PC-9 (cell line): ENCODE measurements at regions not wholly inside any gene's neighbourhood (a gene's known extent, or its start where the extent isn't known, plus 50 kb on each side); places are given as distances from the start of the nearest gene placed in this dataset.
"Not testable (repeated sequence)": the region's sequence is repeated elsewhere in the genome, so short reads cannot be mapped to it uniquely, and the experiment has no call there.

ENCODE experiments used
- EZH2 ChIP-seq: fragments of 200-600 bp; sonication (generic); IDR thresholded peaks from 2 replicates; pipeline ENCODE4 v1.8.0; 2017; ENCODE audit warnings: antibody characterized with exemption, low read depth
- TF ChIP-seq, protein P1 (sequence below): fragments of 200-600 bp; sonication (generic); conservative IDR thresholded peaks from 2 replicates; pipeline ENCODE4 v1.6.1; 2017; ENCODE audit warnings: mixed run types, antibody characterized with exemption, mild to moderate bottlenecking, moderate library complexity

DNA sequence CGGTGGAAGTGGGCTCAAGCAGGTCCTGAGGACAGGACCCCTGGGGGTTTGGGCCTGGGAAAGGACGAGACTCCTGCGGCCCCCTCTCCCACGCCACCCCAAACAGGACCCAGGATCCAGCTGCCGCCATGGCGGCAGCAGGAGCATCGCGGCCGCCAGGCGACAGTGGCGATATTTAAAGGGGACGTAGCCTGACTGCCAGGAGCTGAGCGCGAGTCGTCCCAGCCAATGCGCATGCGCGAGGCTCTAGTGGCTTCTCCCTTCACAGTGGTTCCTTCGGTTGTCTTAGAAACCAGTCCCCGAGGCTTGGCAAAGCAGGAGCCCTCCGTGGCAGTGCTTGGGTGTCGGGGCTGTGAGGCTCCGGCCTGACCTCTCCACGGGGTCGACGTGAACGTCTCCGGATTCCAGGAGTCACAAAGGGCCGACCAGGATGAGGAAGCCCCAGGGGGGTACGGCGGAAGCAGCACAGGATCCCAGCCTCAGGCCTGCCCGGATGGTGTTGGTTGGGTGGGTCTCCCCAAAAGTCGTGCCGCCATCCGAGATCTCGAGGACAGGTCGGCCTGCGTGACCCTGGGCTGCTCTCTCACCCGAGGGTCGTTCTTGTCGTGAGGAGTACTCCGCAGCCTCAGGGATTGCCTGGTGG lies 668.0 kb downstream of the SPATA31A7 start:
- not testable (repeated sequence) for TF ChIP-seq EZH2
- TF ChIP-seq, protein P1, sequence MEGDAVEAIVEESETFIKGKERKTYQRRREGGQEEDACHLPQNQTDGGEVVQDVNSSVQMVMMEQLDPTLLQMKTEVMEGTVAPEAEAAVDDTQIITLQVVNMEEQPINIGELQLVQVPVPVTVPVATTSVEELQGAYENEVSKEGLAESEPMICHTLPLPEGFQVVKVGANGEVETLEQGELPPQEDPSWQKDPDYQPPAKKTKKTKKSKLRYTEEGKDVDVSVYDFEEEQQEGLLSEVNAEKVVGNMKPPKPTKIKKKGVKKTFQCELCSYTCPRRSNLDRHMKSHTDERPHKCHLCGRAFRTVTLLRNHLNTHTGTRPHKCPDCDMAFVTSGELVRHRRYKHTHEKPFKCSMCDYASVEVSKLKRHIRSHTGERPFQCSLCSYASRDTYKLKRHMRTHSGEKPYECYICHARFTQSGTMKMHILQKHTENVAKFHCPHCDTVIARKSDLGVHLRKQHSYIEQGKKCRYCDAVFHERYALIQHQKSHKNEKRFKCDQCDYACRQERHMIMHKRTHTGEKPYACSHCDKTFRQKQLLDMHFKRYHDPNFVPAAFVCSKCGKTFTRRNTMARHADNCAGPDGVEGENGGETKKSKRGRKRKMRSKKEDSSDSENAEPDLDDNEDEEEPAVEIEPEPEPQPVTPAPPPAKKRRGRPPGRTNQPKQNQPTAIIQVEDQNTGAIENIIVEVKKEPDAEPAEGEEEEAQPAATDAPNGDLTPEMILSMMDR, result not testable (repeated sequence)
